ENCODE measurements at regions not wholly inside any gene's neighbourhood (a gene's known extent, or its start where the extent isn't known, plus 50 kb on each side); places are given as distances from the start of the nearest gene placed in this dataset.

DNA sequence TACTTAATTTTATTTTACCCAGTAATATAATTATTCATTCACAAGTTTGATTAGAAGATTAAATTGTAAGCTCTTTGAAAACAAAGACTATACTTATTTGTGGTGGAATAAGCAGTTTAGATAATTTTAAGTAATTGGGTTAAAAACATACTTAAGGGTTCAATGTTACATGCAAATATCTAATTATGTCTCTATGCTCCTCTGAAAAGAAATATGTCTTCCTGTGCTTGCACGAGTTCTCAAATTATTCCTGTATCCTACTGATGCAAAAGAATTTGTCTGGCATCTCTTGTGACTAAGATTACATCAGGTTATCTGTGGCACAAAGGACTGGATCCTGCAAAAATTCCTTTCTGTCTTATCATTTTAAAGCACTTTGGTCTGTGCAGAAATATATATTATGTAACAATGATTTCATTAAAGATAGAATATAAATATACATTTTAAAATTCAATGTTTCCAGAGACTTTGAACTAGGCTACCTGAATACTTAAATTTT lies 416.7 kb downstream of the COL11A1 start:
- TF ChIP-seq POLR2AphosphoS5 (IDR thresholded peaks at IDR 0.05) (no peak), RAD21 (conservative IDR thresholded peaks at IDR 0.05) (no peak), EZH2 (IDR thresholded peaks at IDR 0.05; ENCODE audit: borderline replicate concordance, insufficient read depth, low read length, poor library complexity, severe bottlenecking) (no peak), TAF1 (IDR thresholded peaks at IDR 0.05; ENCODE audit: low read depth) (no peak)
- TF ChIP-seq, protein P1, sequence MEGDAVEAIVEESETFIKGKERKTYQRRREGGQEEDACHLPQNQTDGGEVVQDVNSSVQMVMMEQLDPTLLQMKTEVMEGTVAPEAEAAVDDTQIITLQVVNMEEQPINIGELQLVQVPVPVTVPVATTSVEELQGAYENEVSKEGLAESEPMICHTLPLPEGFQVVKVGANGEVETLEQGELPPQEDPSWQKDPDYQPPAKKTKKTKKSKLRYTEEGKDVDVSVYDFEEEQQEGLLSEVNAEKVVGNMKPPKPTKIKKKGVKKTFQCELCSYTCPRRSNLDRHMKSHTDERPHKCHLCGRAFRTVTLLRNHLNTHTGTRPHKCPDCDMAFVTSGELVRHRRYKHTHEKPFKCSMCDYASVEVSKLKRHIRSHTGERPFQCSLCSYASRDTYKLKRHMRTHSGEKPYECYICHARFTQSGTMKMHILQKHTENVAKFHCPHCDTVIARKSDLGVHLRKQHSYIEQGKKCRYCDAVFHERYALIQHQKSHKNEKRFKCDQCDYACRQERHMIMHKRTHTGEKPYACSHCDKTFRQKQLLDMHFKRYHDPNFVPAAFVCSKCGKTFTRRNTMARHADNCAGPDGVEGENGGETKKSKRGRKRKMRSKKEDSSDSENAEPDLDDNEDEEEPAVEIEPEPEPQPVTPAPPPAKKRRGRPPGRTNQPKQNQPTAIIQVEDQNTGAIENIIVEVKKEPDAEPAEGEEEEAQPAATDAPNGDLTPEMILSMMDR (IDR thresholded peaks at IDR 0.05; ENCODE audit: poor library complexity, severe bottlenecking) = no peak
- TF ChIP-seq, protein P2, sequence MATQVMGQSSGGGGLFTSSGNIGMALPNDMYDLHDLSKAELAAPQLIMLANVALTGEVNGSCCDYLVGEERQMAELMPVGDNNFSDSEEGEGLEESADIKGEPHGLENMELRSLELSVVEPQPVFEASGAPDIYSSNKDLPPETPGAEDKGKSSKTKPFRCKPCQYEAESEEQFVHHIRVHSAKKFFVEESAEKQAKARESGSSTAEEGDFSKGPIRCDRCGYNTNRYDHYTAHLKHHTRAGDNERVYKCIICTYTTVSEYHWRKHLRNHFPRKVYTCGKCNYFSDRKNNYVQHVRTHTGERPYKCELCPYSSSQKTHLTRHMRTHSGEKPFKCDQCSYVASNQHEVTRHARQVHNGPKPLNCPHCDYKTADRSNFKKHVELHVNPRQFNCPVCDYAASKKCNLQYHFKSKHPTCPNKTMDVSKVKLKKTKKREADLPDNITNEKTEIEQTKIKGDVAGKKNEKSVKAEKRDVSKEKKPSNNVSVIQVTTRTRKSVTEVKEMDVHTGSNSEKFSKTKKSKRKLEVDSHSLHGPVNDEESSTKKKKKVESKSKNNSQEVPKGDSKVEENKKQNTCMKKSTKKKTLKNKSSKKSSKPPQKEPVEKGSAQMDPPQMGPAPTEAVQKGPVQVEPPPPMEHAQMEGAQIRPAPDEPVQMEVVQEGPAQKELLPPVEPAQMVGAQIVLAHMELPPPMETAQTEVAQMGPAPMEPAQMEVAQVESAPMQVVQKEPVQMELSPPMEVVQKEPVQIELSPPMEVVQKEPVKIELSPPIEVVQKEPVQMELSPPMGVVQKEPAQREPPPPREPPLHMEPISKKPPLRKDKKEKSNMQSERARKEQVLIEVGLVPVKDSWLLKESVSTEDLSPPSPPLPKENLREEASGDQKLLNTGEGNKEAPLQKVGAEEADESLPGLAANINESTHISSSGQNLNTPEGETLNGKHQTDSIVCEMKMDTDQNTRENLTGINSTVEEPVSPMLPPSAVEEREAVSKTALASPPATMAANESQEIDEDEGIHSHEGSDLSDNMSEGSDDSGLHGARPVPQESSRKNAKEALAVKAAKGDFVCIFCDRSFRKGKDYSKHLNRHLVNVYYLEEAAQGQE (IDR thresholded peaks at IDR 0.05; ENCODE audit: borderline replicate concordance) = no peak

Measured in neural cell (in vitro differentiated cells).